H1 (cell line): ENCODE measurements at regions not wholly inside any gene's neighbourhood (a gene's known extent, or its start where the extent isn't known, plus 50 kb on each side); places are given as distances from the start of the nearest gene placed in this dataset.

Experiments
- BACH1 ChIP-seq: IDR thresholded peaks from 2 replicates; pipeline ENCODE4 v1.6.1; 2012; ENCODE audit warnings: low read length, improper control_type of control experiment
- ZNF274 ChIP-seq: IDR thresholded peaks from 2 replicates; pipeline ENCODE4 v1.7.0; 2012; ENCODE audit warnings: low read length, borderline replicate concordance; ENCODE audit errors: extremely low read depth

- TF ChIP-seq ZNF274 = no peak
- no peak for TF ChIP-seq BACH1
- TF ChIP-seq, all 59 proteins: peak for 0
Observed at GRCh38 chr3:110015231-110015963, 678.1 kb upstream of the DPPA4 start (continued).
